C4-2B (cell line): ENCODE measurements at regions not wholly inside any gene's neighbourhood (a gene's known extent, or its start where the extent isn't known, plus 50 kb on each side); places are given as distances from the start of the nearest gene placed in this dataset.

Experiments used
- CTCF ChIP-seq: fragments of 450-650 bp; conservative IDR thresholded peaks from 2 replicates; pipeline ENCODE4 v1.5.1; 2017; ENCODE audit warnings: mild to moderate bottlenecking
- ZFX ChIP-seq: fragments of 450-650 bp; IDR thresholded peaks from 2 replicates; pipeline ENCODE4 v1.6.1; 2017

DNA sequence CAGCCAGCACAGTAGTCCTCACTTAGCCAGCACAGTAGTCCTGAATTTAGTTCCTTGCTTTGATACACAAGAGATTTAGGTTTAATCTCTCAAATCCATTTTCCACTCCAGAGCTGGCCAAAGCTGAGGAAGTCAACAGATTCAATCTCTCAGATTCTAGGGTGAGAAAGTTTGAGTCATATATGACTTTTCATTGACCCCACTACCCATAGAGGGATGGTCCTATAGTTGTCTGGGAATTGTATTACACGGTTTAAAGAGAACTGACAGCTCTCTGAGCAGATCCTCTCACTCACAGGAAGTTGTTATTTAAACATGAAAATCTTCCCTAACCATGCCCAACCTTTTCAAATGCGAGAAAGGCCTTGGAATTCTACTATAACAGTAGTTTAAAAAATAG, 641.8 kb upstream of the SEMA3D start:
- TF ChIP-seq CTCF: no peak
- no peak for TF ChIP-seq ZFX
